WTC11 (cell line): ENCODE measurements at regions not wholly inside any gene's neighbourhood (a gene's known extent, or its start where the extent isn't known, plus 50 kb on each side); places are given as distances from the start of the nearest gene placed in this dataset.

ENCODE experiments used
- CTCF ChIP-seq: fragments of 200-600 bp; IDR thresholded peaks from 2 replicates; pipeline ENCODE4 v1.8.0; 2022; ENCODE audit warnings: antibody characterized with exemption
- NR3C1 ChIP-seq: sonication (generic); formaldehyde crosslinking; conservative IDR thresholded peaks from 2 replicates; pipeline ENCODE4 v1.8.1; 2023; ENCODE audit warnings: low read depth, mild to moderate bottlenecking, missing genetic modification reagents
- USF2 ChIP-seq: sonication (generic); formaldehyde crosslinking; IDR thresholded peaks from 2 replicates; pipeline ENCODE4 v1.8.1; 2023; ENCODE audit warnings: mild to moderate bottlenecking, missing genetic modification reagents, moderate library complexity
- ZBTB21 ChIP-seq: sonication (generic); formaldehyde crosslinking; IDR thresholded peaks from 2 replicates; pipeline ENCODE4 v1.8.1; 2023; ENCODE audit warnings: mild to moderate bottlenecking, missing genetic modification reagents, borderline replicate concordance
- ZNF138 ChIP-seq: sonication (generic); formaldehyde crosslinking; conservative IDR thresholded peaks from 2 replicates; pipeline ENCODE4 v1.8.1; 2022; ENCODE audit warnings: mild to moderate bottlenecking, moderate library complexity, missing genetic modification reagents
- TF ChIP-seq, protein P1 (sequence below): sonication (generic); formaldehyde crosslinking; IDR thresholded peaks from 2 replicates; pipeline ENCODE4 v1.8.1; 2022; ENCODE audit warnings: mild to moderate bottlenecking, moderate library complexity, missing genetic modification reagents
- TF ChIP-seq, protein P2 (sequence below): sonication (generic); formaldehyde crosslinking; conservative IDR thresholded peaks from 2 replicates; pipeline ENCODE4 v1.8.1; 2022; ENCODE audit warnings: mild to moderate bottlenecking, missing genetic modification reagents

GRCh38 chr2:187920511-187920910 is 366.3 kb upstream of the TFPI start:
- TF ChIP-seq, protein P1, sequence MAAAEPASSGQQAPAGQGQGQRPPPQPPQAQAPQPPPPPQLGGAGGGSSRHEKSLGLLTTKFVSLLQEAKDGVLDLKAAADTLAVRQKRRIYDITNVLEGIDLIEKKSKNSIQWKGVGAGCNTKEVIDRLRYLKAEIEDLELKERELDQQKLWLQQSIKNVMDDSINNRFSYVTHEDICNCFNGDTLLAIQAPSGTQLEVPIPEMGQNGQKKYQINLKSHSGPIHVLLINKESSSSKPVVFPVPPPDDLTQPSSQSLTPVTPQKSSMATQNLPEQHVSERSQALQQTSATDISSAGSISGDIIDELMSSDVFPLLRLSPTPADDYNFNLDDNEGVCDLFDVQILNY: no peak
- TF ChIP-seq NR3C1 (CRISPR knock-in tag): no peak
- TF ChIP-seq ZNF138: no peak
- no peak for TF ChIP-seq CTCF
- TF ChIP-seq, protein P2, sequence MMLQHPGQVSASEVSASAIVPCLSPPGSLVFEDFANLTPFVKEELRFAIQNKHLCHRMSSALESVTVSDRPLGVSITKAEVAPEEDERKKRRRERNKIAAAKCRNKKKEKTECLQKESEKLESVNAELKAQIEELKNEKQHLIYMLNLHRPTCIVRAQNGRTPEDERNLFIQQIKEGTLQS: no peak
- no peak for TF ChIP-seq ZBTB21 (CRISPR knock-in tag)
- no peak for TF ChIP-seq USF2 (CRISPR knock-in tag)
